ENCODE measurements at regions not wholly inside any gene's neighbourhood (a gene's known extent, or its start where the extent isn't known, plus 50 kb on each side); places are given as distances from the start of the nearest gene placed in this dataset.
"Not testable (repeated sequence)": the region's sequence is repeated elsewhere in the genome, so short reads cannot be mapped to it uniquely, and the experiment has no call there.

- no peak for DNase-seq
Observed at GRCh38 chr20:52361650-52362049, 170.1 kb upstream of the ZFP64 start.

- DNase-seq: no peak
Observed at GRCh38 chr20:52349806-52350205, 158.2 kb upstream of the ZFP64 start.

- DNase-seq: no peak
Observed at GRCh38 chr20:52348434-52348833, 156.9 kb upstream of the ZFP64 start.

- DNase-seq: no peak
Observed at GRCh38 chr20:52346797-52347196, 155.2 kb upstream of the ZFP64 start.

GRCh38 chr20:52342913-52343312 lies 151.3 kb upstream of the ZFP64 start:
- no peak for DNase-seq

- no peak for DNase-seq
Observed at GRCh38 chr20:52340036-52340634, 148.6 kb upstream of the ZFP64 start.

- no peak for DNase-seq
Observed at GRCh38 chr20:52332649-52333250, 141.2 kb upstream of the ZFP64 start.

GRCh38 chr20:52332230-52332629 lies 140.7 kb upstream of the ZFP64 start:
- DNase-seq: no peak

GRCh38 chr20:52331655-52332054 lies 140.1 kb upstream of the ZFP64 start:
- no peak for DNase-seq

GRCh38 chr20:52321396-52321795 lies 129.8 kb upstream of the ZFP64 start:
- DNase-seq: no peak

GRCh38 chr20:52318651-52319050 lies 127.1 kb upstream of the ZFP64 start:
- no peak for DNase-seq

GRCh38 chr20:52313341-52313963 lies 121.9 kb upstream of the ZFP64 start:
- DNase-seq: no peak

GRCh38 chr20:52312132-52312729 lies 120.7 kb upstream of the ZFP64 start:
- peak; percentile 43 for DNase-seq

GRCh38 chr20:52311209-52311794 lies 119.7 kb upstream of the ZFP64 start:
- no peak for DNase-seq

GRCh38 chr20:52309181-52309580 lies 117.6 kb upstream of the ZFP64 start:
- no peak for DNase-seq

GRCh38 chr20:52306477-52306876 lies 114.9 kb upstream of the ZFP64 start:
- DNase-seq: no peak

GRCh38 chr20:52305858-52306257 lies 114.3 kb upstream of the ZFP64 start:
- DNase-seq: no peak

- DNase-seq: no peak
Observed at GRCh38 chr20:52305024-52305645, 113.6 kb upstream of the ZFP64 start.

- no peak for DNase-seq
Observed at GRCh38 chr20:52303281-52303950, 111.8 kb upstream of the ZFP64 start.

GRCh38 chr20:52302736-52303135 lies 111.2 kb upstream of the ZFP64 start:
- no peak for DNase-seq

GRCh38 chr20:52302051-52302450 lies 110.5 kb upstream of the ZFP64 start:
- not testable (repeated sequence) for DNase-seq

GRCh38 chr20:52295556-52295955 lies 104.0 kb upstream of the ZFP64 start:
- DNase-seq: no peak
